Stimulated activated CD4-positive, alpha-beta T cell treated with anti-CD3 and anti-CD28 coated beads, Interleukin-2, amount 100 ng/mL, for 48 hours (primary cell): ENCODE measurements at regions not wholly inside any gene's neighbourhood (a gene's known extent, or its start where the extent isn't known, plus 50 kb on each side); places are given as distances from the start of the nearest gene placed in this dataset.

ENCODE experiments used
- DNase-seq, 2 donors: peaks; one replicate each; pipeline ENCODE4 v3.0.0-alpha.2; 2020

- DNase-seq = no peak
Observed at GRCh38 chr13:40151673-40152072, 496.2 kb downstream of the COG6 start.

- no peak for DNase-seq
Observed at GRCh38 chr13:40152145-40152544, 496.7 kb downstream of the COG6 start.

- DNase-seq = no peak
Observed at GRCh38 chr13:40152922-40153321, 497.5 kb downstream of the COG6 start.

- no peak for DNase-seq
Observed at GRCh38 chr13:40153516-40153915, 498.1 kb downstream of the COG6 start.

- no peak for DNase-seq
Observed at GRCh38 chr13:40155201-40155600, 499.7 kb downstream of the COG6 start.

- no peak for DNase-seq
Observed at GRCh38 chr13:40158218-40158617, 502.8 kb downstream of the COG6 start.

GRCh38 chr13:40158757-40159156, 503.3 kb downstream of the COG6 start:
- no peak for DNase-seq

- no peak for DNase-seq
Observed at GRCh38 chr13:40159736-40160135, 504.3 kb downstream of the COG6 start.

GRCh38 chr13:40160618-40161350, 505.3 kb downstream of the COG6 start:
- DNase-seq = no peak

GRCh38 chr13:40161351-40161810, 505.1 kb downstream of the FOXO1 start:
- no peak for DNase-seq

GRCh38 chr13:40161931-40162330, 504.5 kb downstream of the FOXO1 start:
- no peak for DNase-seq

GRCh38 chr13:40163066-40164000, 503.1 kb downstream of the FOXO1 start:
- DNase-seq = no peak

GRCh38 chr13:40164133-40164532, 502.3 kb downstream of the FOXO1 start:
- DNase-seq = no peak

- no peak for DNase-seq
Observed at GRCh38 chr13:40165316-40165932, 501.0 kb downstream of the FOXO1 start.

- no peak for DNase-seq
Observed at GRCh38 chr13:40167327-40167726, 499.1 kb downstream of the FOXO1 start.

- no peak for DNase-seq
Observed at GRCh38 chr13:40168425-40169166, 497.8 kb downstream of the FOXO1 start.

- DNase-seq = no peak
Observed at GRCh38 chr13:40169476-40169875, 497.0 kb downstream of the FOXO1 start.

GRCh38 chr13:40170091-40170490, 496.4 kb downstream of the FOXO1 start:
- no peak for DNase-seq

GRCh38 chr13:40170982-40171381, 495.5 kb downstream of the FOXO1 start:
- peak in 1 of 2 donors; percentile 33 for DNase-seq

- no peak for DNase-seq
Observed at GRCh38 chr13:40171566-40171965, 494.9 kb downstream of the FOXO1 start.

- no peak for DNase-seq
Observed at GRCh38 chr13:40172149-40172591, 494.3 kb downstream of the FOXO1 start.

- no peak for DNase-seq
Observed at GRCh38 chr13:40172878-40173277, 493.6 kb downstream of the FOXO1 start.

- no peak for DNase-seq
Observed at GRCh38 chr13:40175639-40176038, 490.8 kb downstream of the FOXO1 start.
